NT2/D1 (cell line): ENCODE measurements at regions not wholly inside any gene's neighbourhood (a gene's known extent, or its start where the extent isn't known, plus 50 kb on each side); places are given as distances from the start of the nearest gene placed in this dataset.

Experiments used
- DNase-seq: peaks from one replicate; pipeline ENCODE4 v3.0.0-alpha.2; 2011; ENCODE audit warnings: low read depth, low spot score
- H3K27me3 ChIP-seq: 2 replicates; pipeline ENCODE4 v1.6.0; 2011; ENCODE audit warnings: mild to moderate bottlenecking; ENCODE audit not compliant: insufficient read length, insufficient read depth
- H3K36me3 ChIP-seq: 2 replicates; pipeline ENCODE4 v1.6.1; 2011; ENCODE audit warnings: mild to moderate bottlenecking, low read length, mixed read lengths; ENCODE audit not compliant: insufficient read depth, insufficient read length
- H3K4me1 ChIP-seq: 2 replicates; pipeline ENCODE4 v1.5.1; 2011; ENCODE audit not compliant: insufficient read depth, insufficient read length
- H3K4me3 ChIP-seq: 2 replicates; pipeline ENCODE4 v1.5.1; 2011; ENCODE audit warnings: low read depth; ENCODE audit not compliant: insufficient read length
- H3K9ac ChIP-seq: 2 replicates; pipeline ENCODE4 v1.6.0; 2011; ENCODE audit warnings: low read depth; ENCODE audit not compliant: insufficient read length
- H3K9me3 ChIP-seq: 2 replicates; pipeline ENCODE4 v1.5.1; 2011; ENCODE audit warnings: mild to moderate bottlenecking, low read length; ENCODE audit not compliant: insufficient read depth
- SUZ12 ChIP-seq: IDR thresholded peaks from 2 replicates; pipeline ENCODE4 v1.6.1; 2011; ENCODE audit not compliant: insufficient read length, insufficient read depth; ENCODE audit errors: extremely low read depth
- YY1 ChIP-seq: IDR thresholded peaks from 2 replicates; pipeline ENCODE4 v1.6.1; 2011; ENCODE audit not compliant: insufficient read length, insufficient read depth
- ZNF274 ChIP-seq: IDR thresholded peaks from 2 replicates; pipeline ENCODE4 v1.6.1; 2011; ENCODE audit warnings: mild to moderate bottlenecking, low read depth, low read length

GRCh38 chr5:92927291-92927778, 653.7 kb downstream of the NR2F1-AS1 start:
- no peak overlapping the region for H3K4me3 ChIP-seq
- DNase-seq, result no peak
- no peaks in the 10 kb centered on the region for H3K36me3 ChIP-seq
- H3K4me1 ChIP-seq, result peaks cover 4% of the 10 kb centered on the region
- TF ChIP-seq SUZ12, result no peak
- no peak for TF ChIP-seq YY1
- TF ChIP-seq ZNF274, result no peak
- H3K27me3 ChIP-seq, result peaks cover 3% of the 10 kb centered on the region
- H3K9ac ChIP-seq, result no peak overlapping the region
- H3K9me3 ChIP-seq, result no peaks in the 10 kb centered on the region

GRCh38 chr5:92923885-92924284, 657.1 kb downstream of the NR2F1-AS1 start:
- H3K9ac ChIP-seq, result no peak overlapping the region
- TF ChIP-seq YY1 (no peak), SUZ12 (no peak), ZNF274 (no peak)
- no peaks in the 10 kb centered on the region for H3K36me3 ChIP-seq
- H3K4me1 ChIP-seq, result peaks cover 6% of the 10 kb centered on the region
- no peak overlapping the region for H3K4me3 ChIP-seq
- no peaks in the 10 kb centered on the region for H3K9me3 ChIP-seq
- no peak for DNase-seq
- peaks cover 3% of the 10 kb centered on the region for H3K27me3 ChIP-seq

- Histone ChIP-seq H3K36me3 (no peaks in the 10 kb centered on the region), H3K27me3 (peaks cover 3% of the 10 kb centered on the region), H3K4me1 (peaks cover 6% of the 10 kb centered on the region), H3K4me3 (no peak overlapping the region), H3K9me3 (no peaks in the 10 kb centered on the region), H3K9ac (no peak overlapping the region)
- TF ChIP-seq ZNF274 (no peak), SUZ12 (no peak), YY1 (no peak)
- peak; percentile 46 for DNase-seq
Observed at GRCh38 chr5:92922231-92922967, 658.6 kb downstream of the NR2F1-AS1 start.

GRCh38 chr5:92917044-92917443, 664.0 kb downstream of the NR2F1-AS1 start:
- TF ChIP-seq ZNF274, result no peak
- TF ChIP-seq SUZ12, result no peak
- no peak overlapping the region for H3K9ac ChIP-seq
- no peaks in the 10 kb centered on the region for H3K9me3 ChIP-seq
- no peak for DNase-seq
- H3K4me1 ChIP-seq, result no peaks in the 10 kb centered on the region
- H3K4me3 ChIP-seq, result no peak overlapping the region
- H3K36me3 ChIP-seq, result no peaks in the 10 kb centered on the region
- H3K27me3 ChIP-seq, result no peaks in the 10 kb centered on the region

- H3K4me1 ChIP-seq, result no peaks in the 10 kb centered on the region
- H3K36me3 ChIP-seq, result no peaks in the 10 kb centered on the region
- H3K9me3 ChIP-seq, result no peaks in the 10 kb centered on the region
- no peak for DNase-seq
- TF ChIP-seq SUZ12 (no peak), ZNF274 (no peak), YY1 (no peak)
- no peak overlapping the region for H3K4me3 ChIP-seq
- no peak overlapping the region for H3K9ac ChIP-seq
- no peaks in the 10 kb centered on the region for H3K27me3 ChIP-seq
Observed at GRCh38 chr5:92916036-92916435, 665.0 kb downstream of the NR2F1-AS1 start.

- no peaks in the 10 kb centered on the region for H3K4me1 ChIP-seq
- no peak overlapping the region for H3K9ac ChIP-seq
- no peak for TF ChIP-seq YY1
- TF ChIP-seq SUZ12, result no peak
- TF ChIP-seq ZNF274, result no peak
- DNase-seq, result no peak
- H3K27me3 ChIP-seq, result no peaks in the 10 kb centered on the region
- H3K9me3 ChIP-seq, result no peaks in the 10 kb centered on the region
- no peaks in the 10 kb centered on the region for H3K36me3 ChIP-seq
- no peak overlapping the region for H3K4me3 ChIP-seq
Observed at GRCh38 chr5:92912283-92912682, 668.7 kb downstream of the NR2F1-AS1 start.

GRCh38 chr5:92911851-92912250, 669.2 kb downstream of the NR2F1-AS1 start:
- TF ChIP-seq SUZ12, result no peak

More at GRCh38 chr5:92911851-92912250, 669.2 kb downstream of the NR2F1-AS1 start:
- H3K9ac ChIP-seq, result no peak overlapping the region
- DNase-seq, result no peak
- no peaks in the 10 kb centered on the region for H3K9me3 ChIP-seq
- H3K4me1 ChIP-seq, result no peaks in the 10 kb centered on the region
- no peaks in the 10 kb centered on the region for H3K36me3 ChIP-seq
- no peak overlapping the region for H3K4me3 ChIP-seq
- no peaks in the 10 kb centered on the region for H3K27me3 ChIP-seq
